OCI-LY3 (cell line): ENCODE measurements at regions not wholly inside any gene's neighbourhood (a gene's known extent, or its start where the extent isn't known, plus 50 kb on each side); places are given as distances from the start of the nearest gene placed in this dataset.

Experiments
- EZH2phosphoT487 ChIP-seq: fragments of 200-600 bp; shearing (Covaris generic); IDR thresholded peaks from 2 replicates; pipeline ENCODE4 v1.6.1; 2018; ENCODE audit warnings: antibody characterized with exemption, mixed run types, low read depth
- TF ChIP-seq, protein P1 (sequence below): fragments of 200-600, 300-600 bp; sonication (generic); IDR thresholded peaks from 2 replicates; pipeline ENCODE4 v1.5.1; 2014; ENCODE audit warnings: antibody characterized with exemption, low read length, low read depth

DNA sequence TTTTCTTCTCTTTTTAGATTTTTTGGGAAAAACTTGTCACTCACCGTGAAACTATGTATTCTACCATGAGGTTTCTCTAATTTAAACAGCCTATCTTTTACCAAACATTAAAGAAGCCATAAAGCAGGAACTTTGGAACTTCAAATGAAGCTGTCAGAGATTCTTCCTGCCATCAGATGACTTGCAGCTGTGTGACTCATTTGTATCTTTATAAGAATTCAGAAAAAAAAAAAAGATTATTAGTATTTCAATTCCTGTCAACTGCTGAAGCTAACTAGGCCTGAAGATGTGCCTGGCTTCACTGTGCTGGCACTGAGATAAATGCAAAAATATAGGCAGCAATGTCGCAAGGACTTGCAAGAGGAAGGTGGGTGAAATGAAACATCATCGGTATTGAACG is 1399.1 kb upstream of the PIK3C3 start:
- TF ChIP-seq, protein P1, sequence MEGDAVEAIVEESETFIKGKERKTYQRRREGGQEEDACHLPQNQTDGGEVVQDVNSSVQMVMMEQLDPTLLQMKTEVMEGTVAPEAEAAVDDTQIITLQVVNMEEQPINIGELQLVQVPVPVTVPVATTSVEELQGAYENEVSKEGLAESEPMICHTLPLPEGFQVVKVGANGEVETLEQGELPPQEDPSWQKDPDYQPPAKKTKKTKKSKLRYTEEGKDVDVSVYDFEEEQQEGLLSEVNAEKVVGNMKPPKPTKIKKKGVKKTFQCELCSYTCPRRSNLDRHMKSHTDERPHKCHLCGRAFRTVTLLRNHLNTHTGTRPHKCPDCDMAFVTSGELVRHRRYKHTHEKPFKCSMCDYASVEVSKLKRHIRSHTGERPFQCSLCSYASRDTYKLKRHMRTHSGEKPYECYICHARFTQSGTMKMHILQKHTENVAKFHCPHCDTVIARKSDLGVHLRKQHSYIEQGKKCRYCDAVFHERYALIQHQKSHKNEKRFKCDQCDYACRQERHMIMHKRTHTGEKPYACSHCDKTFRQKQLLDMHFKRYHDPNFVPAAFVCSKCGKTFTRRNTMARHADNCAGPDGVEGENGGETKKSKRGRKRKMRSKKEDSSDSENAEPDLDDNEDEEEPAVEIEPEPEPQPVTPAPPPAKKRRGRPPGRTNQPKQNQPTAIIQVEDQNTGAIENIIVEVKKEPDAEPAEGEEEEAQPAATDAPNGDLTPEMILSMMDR, result no peak
- no peak for TF ChIP-seq EZH2phosphoT487
